ENCODE measurements at regions not wholly inside any gene's neighbourhood (a gene's known extent, or its start where the extent isn't known, plus 50 kb on each side); places are given as distances from the start of the nearest gene placed in this dataset.

GRCh38 chr12:126204326-126204725 lies 1139.1 kb downstream of the AACS start:
- TF ChIP-seq CTCF (conservative IDR thresholded peaks at IDR 0.05), result no peak
- TF ChIP-seq ZFX (IDR thresholded peaks at IDR 0.05), result no peak
